GM19239 (cell line): ENCODE measurements at regions not wholly inside any gene's neighbourhood (a gene's known extent, or its start where the extent isn't known, plus 50 kb on each side); places are given as distances from the start of the nearest gene placed in this dataset.
"Not testable (repeated sequence)": the region's sequence is repeated elsewhere in the genome, so short reads cannot be mapped to it uniquely, and the experiment has no call there.

Experiments used
- DNase-seq: peaks from one replicate; pipeline ENCODE4 v3.0.0; 2011; ENCODE audit warnings: low spot score; ENCODE audit not compliant: insufficient read length
- FAIRE-seq: peaks from 2 replicates; lab custom pipeline; 2011; peaks lifted over from hg19 to GRCh38; lab: Jason Lieb, UNC

GRCh38 chr9:108439947-108440346, 415.8 kb downstream of the ACTL7B start:
- no peak for DNase-seq
- FAIRE-seq, result no peak

GRCh38 chr9:108437656-108438055, 418.1 kb downstream of the ACTL7B start:
- no peak for DNase-seq
- FAIRE-seq, result no peak

GRCh38 chr9:108436448-108436847, 419.3 kb downstream of the ACTL7B start:
- FAIRE-seq (no peak), DNase-seq (no peak)

GRCh38 chr9:108434502-108434901, 421.3 kb downstream of the ACTL7B start:
- DNase-seq (no peak), FAIRE-seq (no peak)

- no peak for DNase-seq
- FAIRE-seq, result no peak
Measured at GRCh38 chr9:108434036-108434435, 421.8 kb downstream of the ACTL7B start.

GRCh38 chr9:108430655-108431054, 425.1 kb downstream of the ACTL7B start:
- DNase-seq (no peak), FAIRE-seq (no peak)

- no peak for FAIRE-seq
- no peak for DNase-seq
Measured at GRCh38 chr9:108427751-108428150, 428.0 kb downstream of the ACTL7B start.

GRCh38 chr9:108426421-108426940, 429.3 kb downstream of the ACTL7B start:
- not testable (repeated sequence) for DNase-seq

GRCh38 chr9:108423433-108423832, 432.4 kb downstream of the ACTL7B start:
- DNase-seq, result no peak
- no peak for FAIRE-seq

More at GRCh38 chr9:108426421-108426940, 429.3 kb downstream of the ACTL7B start:
- FAIRE-seq, result not testable (repeated sequence)

GRCh38 chr9:108419379-108419778, 436.4 kb downstream of the ACTL7B start:
- FAIRE-seq (no peak), DNase-seq (no peak)

GRCh38 chr9:108417726-108418125, 438.1 kb downstream of the ACTL7B start:
- FAIRE-seq, result no peak
- no peak for DNase-seq

- no peak for DNase-seq
- FAIRE-seq, result no peak
Measured at GRCh38 chr9:108417312-108417711, 438.5 kb downstream of the ACTL7B start.

GRCh38 chr9:108416324-108416723, 439.5 kb downstream of the ACTL7B start:
- FAIRE-seq (no peak), DNase-seq (no peak)

- FAIRE-seq (no peak), DNase-seq (no peak)
Measured at GRCh38 chr9:108413809-108414208, 442.0 kb downstream of the ACTL7B start.

GRCh38 chr9:108412755-108413154, 443.0 kb downstream of the ACTL7B start:
- DNase-seq (no peak), FAIRE-seq (no peak)

GRCh38 chr9:108411632-108412031, 444.2 kb downstream of the ACTL7B start:
- FAIRE-seq (no peak), DNase-seq (no peak)

- DNase-seq (no peak), FAIRE-seq (no peak)
Measured at GRCh38 chr9:108410161-108410560, 445.6 kb downstream of the ACTL7B start.

- no peak for DNase-seq
- FAIRE-seq, result no peak
Measured at GRCh38 chr9:108400297-108400696, 455.5 kb downstream of the ACTL7B start.

- no peak for FAIRE-seq
- DNase-seq, result no peak
Measured at GRCh38 chr9:108399851-108400250, 455.9 kb downstream of the ACTL7B start.

GRCh38 chr9:108397286-108397685, 458.5 kb downstream of the ACTL7B start:
- DNase-seq (no peak), FAIRE-seq (no peak)

GRCh38 chr9:108396611-108397010, 459.2 kb downstream of the ACTL7B start:
- DNase-seq (no peak), FAIRE-seq (no peak)

- FAIRE-seq, result no peak
- DNase-seq, result no peak
Measured at GRCh38 chr9:108396193-108396592, 459.6 kb downstream of the ACTL7B start.

- FAIRE-seq, result no peak
- DNase-seq, result no peak
Measured at GRCh38 chr9:108395421-108395820, 460.4 kb downstream of the ACTL7B start.
